ENCODE measurements at regions not wholly inside any gene's neighbourhood (a gene's known extent, or its start where the extent isn't known, plus 50 kb on each side); places are given as distances from the start of the nearest gene placed in this dataset.

- in situ Hi-C loops (cut with HindIII; ENCODE audit: low pct_unique_long_range_greater_than_20kb, low sequenced_read_pairs) = no loop called here
- DNase-seq (ENCODE audit: low read depth, low spot score) (no peak), ATAC-seq (no peak)
- Histone ChIP-seq H3K27me3 (ENCODE audit: control insufficient read depth, insufficient read depth, low read length) (no peaks in the 10 kb centered on the region), H3K36me3 (ENCODE audit: control insufficient read depth, insufficient read depth, low read length) (no peaks in the 10 kb centered on the region), H3K4me3 (ENCODE audit: low read depth in 2 of 2, low read length in 2 of 2) (no peak overlapping the region), H3K9me3 (ENCODE audit: control insufficient read depth, insufficient read depth, low read depth, low read length) (no peaks in the 10 kb centered on the region), H3K27ac (ENCODE audit: low read length) (no peak overlapping the region), H3K4me1 (ENCODE audit: control insufficient read depth, insufficient read depth, low read length) (no peaks in the 10 kb centered on the region)
- intact Hi-C loops (cut with micrococcal nuclease; ENCODE audit: unreplicated experiment) = no loop called here
- BruUV-seq (replicated peaks) = no TSS peak
- CTCF ChIA-PET = no interaction called here
- TF ChIP-seq SIN3A (IDR thresholded peaks at IDR 0.05; ENCODE audit: borderline replicate concordance, insufficient read depth, low read depth, low read length) (no peak), TCF7L2 (IDR thresholded peaks at IDR 0.05; ENCODE audit: low read depth, low read length) (no peak), POLR2AphosphoS5 (IDR thresholded peaks at IDR 0.05; ENCODE audit: low read depth, low read length) (no peak), CTCF (IDR thresholded peaks at IDR 0.05) (no peak)
- TF ChIP-seq, protein P1, sequence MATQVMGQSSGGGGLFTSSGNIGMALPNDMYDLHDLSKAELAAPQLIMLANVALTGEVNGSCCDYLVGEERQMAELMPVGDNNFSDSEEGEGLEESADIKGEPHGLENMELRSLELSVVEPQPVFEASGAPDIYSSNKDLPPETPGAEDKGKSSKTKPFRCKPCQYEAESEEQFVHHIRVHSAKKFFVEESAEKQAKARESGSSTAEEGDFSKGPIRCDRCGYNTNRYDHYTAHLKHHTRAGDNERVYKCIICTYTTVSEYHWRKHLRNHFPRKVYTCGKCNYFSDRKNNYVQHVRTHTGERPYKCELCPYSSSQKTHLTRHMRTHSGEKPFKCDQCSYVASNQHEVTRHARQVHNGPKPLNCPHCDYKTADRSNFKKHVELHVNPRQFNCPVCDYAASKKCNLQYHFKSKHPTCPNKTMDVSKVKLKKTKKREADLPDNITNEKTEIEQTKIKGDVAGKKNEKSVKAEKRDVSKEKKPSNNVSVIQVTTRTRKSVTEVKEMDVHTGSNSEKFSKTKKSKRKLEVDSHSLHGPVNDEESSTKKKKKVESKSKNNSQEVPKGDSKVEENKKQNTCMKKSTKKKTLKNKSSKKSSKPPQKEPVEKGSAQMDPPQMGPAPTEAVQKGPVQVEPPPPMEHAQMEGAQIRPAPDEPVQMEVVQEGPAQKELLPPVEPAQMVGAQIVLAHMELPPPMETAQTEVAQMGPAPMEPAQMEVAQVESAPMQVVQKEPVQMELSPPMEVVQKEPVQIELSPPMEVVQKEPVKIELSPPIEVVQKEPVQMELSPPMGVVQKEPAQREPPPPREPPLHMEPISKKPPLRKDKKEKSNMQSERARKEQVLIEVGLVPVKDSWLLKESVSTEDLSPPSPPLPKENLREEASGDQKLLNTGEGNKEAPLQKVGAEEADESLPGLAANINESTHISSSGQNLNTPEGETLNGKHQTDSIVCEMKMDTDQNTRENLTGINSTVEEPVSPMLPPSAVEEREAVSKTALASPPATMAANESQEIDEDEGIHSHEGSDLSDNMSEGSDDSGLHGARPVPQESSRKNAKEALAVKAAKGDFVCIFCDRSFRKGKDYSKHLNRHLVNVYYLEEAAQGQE (IDR thresholded peaks at IDR 0.05; ENCODE audit: insufficient read depth in 1 of 2, low read depth in 2 of 2, low read length in 1 of 2) = no peak
- POLR2A ChIA-PET = no interaction called here
Observed at GRCh38 chr1:25030012-25030411, 99.9 kb upstream of the RUNX3 start.

DNA sequence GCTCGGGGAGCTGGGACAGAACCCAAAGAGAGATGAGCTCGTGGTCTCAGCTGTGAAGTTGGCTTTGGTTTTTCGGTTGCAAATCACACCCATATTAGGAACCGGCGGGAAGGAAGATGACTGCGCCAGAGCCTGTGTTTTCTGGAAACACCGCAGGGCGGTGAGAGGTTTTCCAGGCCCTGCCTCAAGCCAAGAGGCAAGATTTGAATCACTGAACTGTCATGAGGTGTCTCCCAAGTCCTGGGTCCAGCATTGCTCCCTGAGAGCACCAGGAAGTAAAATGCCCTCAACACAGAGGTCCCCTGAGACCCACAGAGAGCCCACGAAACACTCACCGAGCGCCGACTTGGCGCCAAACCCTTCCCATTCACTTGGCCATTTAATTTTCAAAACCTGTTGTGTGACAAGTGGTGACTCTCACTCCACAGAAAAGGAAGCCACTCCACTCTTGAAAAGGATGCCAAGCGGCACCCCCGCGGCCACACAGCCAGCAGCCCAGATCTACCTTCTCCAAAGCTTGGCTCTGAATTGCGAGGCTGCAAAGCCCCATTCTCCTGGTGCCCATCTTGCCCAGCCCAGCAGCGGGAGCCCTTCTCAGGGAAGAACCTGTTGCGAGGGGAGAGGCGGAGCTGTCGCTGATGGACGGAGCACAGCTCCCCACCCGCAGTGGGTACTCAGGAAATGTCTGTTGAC lies 99.0 kb upstream of the RUNX3 start:
- DNase-seq (ENCODE audit: low read depth, low spot score) = no peak
- CTCF ChIA-PET = no interaction called here
- Histone ChIP-seq H3K27me3 (ENCODE audit: control insufficient read depth, insufficient read depth, low read length) (no peaks in the 10 kb centered on the region), H3K4me3 (ENCODE audit: low read depth in 2 of 2, low read length in 2 of 2) (no peak overlapping the region), H3K9me3 (ENCODE audit: control insufficient read depth, insufficient read depth, low read depth, low read length) (no peaks in the 10 kb centered on the region), H3K36me3 (ENCODE audit: control insufficient read depth, insufficient read depth, low read length) (no peaks in the 10 kb centered on the region), H3K27ac (ENCODE audit: low read length) (no peak overlapping the region), H3K4me1 (ENCODE audit: control insufficient read depth, insufficient read depth, low read length) (no peaks in the 10 kb centered on the region)
- in situ Hi-C loops (cut with HindIII; ENCODE audit: low pct_unique_long_range_greater_than_20kb, low sequenced_read_pairs) (no loop called here), intact Hi-C loops (cut with micrococcal nuclease; ENCODE audit: unreplicated experiment) (no loop called here)
- no TSS peak for BruUV-seq (replicated peaks)
- TF ChIP-seq SIN3A (IDR thresholded peaks at IDR 0.05; ENCODE audit: borderline replicate concordance, insufficient read depth, low read depth, low read length) = no peak
- TF ChIP-seq, protein P1 (IDR thresholded peaks at IDR 0.05; ENCODE audit: insufficient read depth in 1 of 2, low read depth in 2 of 2, low read length in 1 of 2) = no peak
- no peak for TF ChIP-seq CTCF (IDR thresholded peaks at IDR 0.05)
- no peak for TF ChIP-seq POLR2AphosphoS5 (IDR thresholded peaks at IDR 0.05; ENCODE audit: low read depth, low read length)
- TF ChIP-seq TCF7L2 (IDR thresholded peaks at IDR 0.05; ENCODE audit: low read depth, low read length) = no peak
- POLR2A ChIA-PET = no interaction called here
- no peak for ATAC-seq
